Adrenal gland (tissue), 9 donors: ENCODE measurements at regions not wholly inside any gene's neighbourhood (a gene's known extent, or its start where the extent isn't known, plus 50 kb on each side); places are given as distances from the start of the nearest gene placed in this dataset.

ENCODE experiments used
- DNase-seq, 7 donors: peaks; one replicate each; pipeline ENCODE4 v3.0.0-alpha.2; 2019 to 2020
- H3K27ac ChIP-seq, 5 donors: fragments of 200-600 bp; sonication (generic) in 4 of 5; 1 replicate in 3 of 5; 2 replicates in 2 of 5; pipeline versions ENCODE4 v1.5.1 to v1.8.0; 2016 to 2020; ENCODE audit warnings: mild to moderate bottlenecking in 1 of 5
- H3K27me3 ChIP-seq: fragments of 200-600 bp; 2 replicates; pipeline ENCODE4 v1.8.0; 2021
- H3K36me3 ChIP-seq, 2 donors: fragments of 200-600 bp; replicated peaks in 1 of 2; 1 replicate in 1 of 2; 2 replicates in 1 of 2; pipeline versions ENCODE4 v1.5.1 to v1.8.0; 2018 to 2022
- H3K4me1 ChIP-seq, 2 donors: fragments of 200-600 bp; replicated peaks in 1 of 2; 1 replicate in 1 of 2; 2 replicates in 1 of 2; pipeline versions ENCODE4 v1.5.1 to v1.8.0; 2018 to 2021
- H3K4me3 ChIP-seq, 4 donors: fragments of 200-600 bp; sonication (generic) in 3 of 4; one replicate each; pipeline ENCODE4 v1.5.1; 2016 to 2018
- H3K9me3 ChIP-seq, 3 donors: fragments of 200-600 bp; sonication (generic) in 1 of 3; replicated peaks in 1 of 3; 1 replicate in 2 of 3; 2 replicates in 1 of 3; pipeline versions ENCODE4 v1.5.1 to v1.8.0; 2016 to 2021
- POLR2A ChIP-seq, 2 donors: fragments of 450-650 bp; IDR thresholded peaks; one replicate each; pipeline ENCODE4 v1.6.1; 2017; ENCODE audit warnings: antibody characterized with exemption in 2 of 2, mild to moderate bottlenecking in 2 of 2, moderate library complexity in 1 of 2
- WGBS, 4 donors: extraction: QIAGEN DNeasy Blood & Tissue Kit in 2 of 4; methylation state at CpG; one replicate each; pipeline versions ENCODE4 v1.1.5 to v1.1.7; 2013 to 2017; 5-methylcytosine and 5-hydroxymethylcytosine counted together
- intact Hi-C, 2 donors: fragments of 100-400 bp; cut with DNase I; formaldehyde crosslinking; loops; one replicate each; pipeline versions ENCODE4 v1.14.1 to v1.15.0; 2022 to 2023
- TF ChIP-seq, protein P1 (sequence below), 6 experiments: fragments of 450-650 bp in 4 of 6; fragments of 200-600 bp in 2 of 6; sonication (generic) in 1 of 6; IDR thresholded peaks; 1 replicate in 5 of 6; 2 replicates in 1 of 6; pipeline versions ENCODE4 v1.5.1 to v1.8.0; 2016 to 2021; ENCODE audit warnings: antibody characterized with exemption in 6 of 6, mild to moderate bottlenecking in 2 of 6, moderate library complexity in 1 of 6
- donor health status: healthy with polysubstance abuse.
- donor health status: Bipolar disorder and iron deficiency.
- donor health status: DM: yes; HTN: yes; CAD: no.
- donor health status: DM: no; HTN: no; CAD: no.
- donor health status: DM: no; HTN: no; CAD: no.

DNA sequence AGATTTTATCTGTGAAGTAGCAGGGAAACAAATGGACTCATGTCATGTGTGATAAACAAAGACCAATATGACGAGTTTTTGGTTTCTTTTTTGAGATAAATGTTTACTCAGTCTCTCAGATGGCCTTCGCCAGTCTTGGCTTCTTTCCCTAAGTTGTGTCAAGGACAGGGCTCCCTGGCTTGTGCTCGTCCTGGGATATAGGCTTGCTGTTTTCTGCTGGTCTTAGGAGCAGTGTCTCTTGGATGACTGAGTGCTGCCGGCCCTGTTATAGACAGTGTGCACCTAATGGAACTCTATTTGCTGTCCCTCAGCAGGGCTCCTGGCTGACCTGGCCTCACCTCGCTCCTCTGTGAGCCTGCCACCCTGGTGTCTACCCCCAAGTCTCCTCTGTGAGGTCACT is 324.1 kb upstream of the SYNCRIP start:
- WGBS, 4 donors = 30 to 40% (median 37%) methylated on average over 5 of the region's 5 CpGs
- peak overlapping the region in 1 of 4 donors; percentile 12 for H3K4me3 ChIP-seq
- intact Hi-C loops = no loop called here

DNA sequence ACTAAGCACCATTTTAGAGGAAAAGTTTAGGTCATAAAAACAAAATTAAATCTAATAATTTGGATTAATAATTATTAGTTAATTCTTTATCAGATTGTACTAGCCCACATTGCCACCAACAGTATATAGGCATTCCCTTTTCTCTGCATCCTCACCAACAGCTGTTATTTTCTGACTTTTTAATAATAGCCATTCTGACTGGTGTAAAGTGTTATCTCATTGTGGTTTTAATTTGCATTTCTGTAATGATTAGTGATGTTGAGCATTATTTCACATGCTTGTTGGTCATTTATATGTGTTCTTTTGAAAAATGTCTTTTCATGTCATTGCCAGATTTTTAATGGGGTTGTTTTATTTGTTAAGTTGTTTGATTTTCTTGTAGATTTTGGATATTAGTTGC is 319.1 kb upstream of the SYNCRIP start:
- Histone ChIP-seq H3K9me3 (no peaks in the 10 kb centered on the region), H3K27me3 (no peaks in the 10 kb centered on the region), H3K4me1 (no peaks in the 10 kb centered on the region), H3K36me3 (no peaks in the 10 kb centered on the region), H3K4me3 (no peak overlapping the region), H3K27ac (no peak overlapping the region)
- intact Hi-C loops = no loop called here
- no peak for DNase-seq
- TF ChIP-seq POLR2A (IDR thresholded peaks at IDR 0.05) = no peak
- TF ChIP-seq, protein P1, sequence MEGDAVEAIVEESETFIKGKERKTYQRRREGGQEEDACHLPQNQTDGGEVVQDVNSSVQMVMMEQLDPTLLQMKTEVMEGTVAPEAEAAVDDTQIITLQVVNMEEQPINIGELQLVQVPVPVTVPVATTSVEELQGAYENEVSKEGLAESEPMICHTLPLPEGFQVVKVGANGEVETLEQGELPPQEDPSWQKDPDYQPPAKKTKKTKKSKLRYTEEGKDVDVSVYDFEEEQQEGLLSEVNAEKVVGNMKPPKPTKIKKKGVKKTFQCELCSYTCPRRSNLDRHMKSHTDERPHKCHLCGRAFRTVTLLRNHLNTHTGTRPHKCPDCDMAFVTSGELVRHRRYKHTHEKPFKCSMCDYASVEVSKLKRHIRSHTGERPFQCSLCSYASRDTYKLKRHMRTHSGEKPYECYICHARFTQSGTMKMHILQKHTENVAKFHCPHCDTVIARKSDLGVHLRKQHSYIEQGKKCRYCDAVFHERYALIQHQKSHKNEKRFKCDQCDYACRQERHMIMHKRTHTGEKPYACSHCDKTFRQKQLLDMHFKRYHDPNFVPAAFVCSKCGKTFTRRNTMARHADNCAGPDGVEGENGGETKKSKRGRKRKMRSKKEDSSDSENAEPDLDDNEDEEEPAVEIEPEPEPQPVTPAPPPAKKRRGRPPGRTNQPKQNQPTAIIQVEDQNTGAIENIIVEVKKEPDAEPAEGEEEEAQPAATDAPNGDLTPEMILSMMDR (IDR thresholded peaks at IDR 0.05) = no peak

More for the DNA sequence above, 324.1 kb upstream of the SYNCRIP start:
- no peaks in the 10 kb centered on the region for H3K9me3 ChIP-seq
- H3K27me3 ChIP-seq = no peaks in the 10 kb centered on the region
- peak; percentile 71 to 87 (median 80) for DNase-seq
- TF ChIP-seq, protein P1 (IDR thresholded peaks at IDR 0.05) = no peak
- no peak for TF ChIP-seq POLR2A (IDR thresholded peaks at IDR 0.05)
- H3K27ac ChIP-seq = peak overlapping the region in 3 of 5 donors; percentile 40 to 54 (median 45)
- H3K36me3 ChIP-seq = no peaks in the 10 kb centered on the region
- peaks cover 3 to 5% of the 10 kb centered on the region in 2 donors for H3K4me1 ChIP-seq

DNA sequence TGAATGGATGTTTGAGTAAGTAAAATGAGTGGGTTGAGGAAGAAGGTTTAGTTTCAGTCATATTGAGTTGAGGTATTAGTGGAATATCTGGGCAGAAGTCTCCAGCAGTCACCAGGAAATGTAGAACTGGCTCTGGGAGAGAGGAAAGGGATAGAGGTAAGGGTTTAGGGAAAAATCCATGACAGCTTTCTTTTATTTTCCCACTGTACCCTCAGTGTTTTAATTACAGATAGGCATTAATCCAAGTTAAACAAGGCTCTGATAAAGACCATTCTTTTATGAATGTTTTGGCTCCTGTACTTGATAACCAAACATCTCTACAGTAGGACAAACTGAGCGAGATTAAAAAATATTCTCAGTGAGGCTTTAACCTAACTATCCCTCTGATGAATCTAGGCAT is 318.4 kb upstream of the SYNCRIP start:
- DNase-seq = no peak
- no peaks in the 10 kb centered on the region for H3K9me3 ChIP-seq
- H3K27ac ChIP-seq = no peak overlapping the region
- TF ChIP-seq POLR2A (IDR thresholded peaks at IDR 0.05) = no peak
- TF ChIP-seq, protein P1 (IDR thresholded peaks at IDR 0.05) = no peak
- no peaks in the 10 kb centered on the region for H3K4me1 ChIP-seq
- H3K36me3 ChIP-seq = no peaks in the 10 kb centered on the region
- H3K4me3 ChIP-seq = no peak overlapping the region
- 71 to 79% (median 72%) methylated on average over 1 of the region's 1 CpG for WGBS, 4 donors
- intact Hi-C loops = no loop called here
- H3K27me3 ChIP-seq = no peaks in the 10 kb centered on the region

DNA sequence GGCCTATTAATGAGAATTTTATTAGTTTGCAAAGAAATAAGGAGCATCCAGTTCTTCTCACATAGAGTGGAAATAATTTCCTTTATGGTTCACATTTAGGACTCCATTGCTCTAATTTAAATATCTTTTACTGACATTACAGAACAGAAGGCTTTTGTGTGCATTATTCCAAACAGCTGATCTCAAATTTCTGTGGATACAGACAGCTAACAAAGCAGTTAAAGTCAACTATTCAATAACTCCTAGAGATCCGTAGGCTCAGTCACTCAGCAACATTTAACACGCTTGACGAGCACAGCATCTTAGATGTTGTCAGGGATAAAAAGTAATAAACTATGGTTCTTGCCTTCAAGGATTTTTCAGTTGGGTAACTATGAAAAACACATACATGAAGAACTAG is 305.8 kb upstream of the SYNCRIP start:
- whole genome bisulfite sequencing, 4 donors = 92 to 96% (median 94%) methylated on average over 3 of the region's 3 CpGs
- H3K27ac ChIP-seq = no peak overlapping the region
- H3K27me3 ChIP-seq = no peaks in the 10 kb centered on the region
- H3K36me3 ChIP-seq = no peaks in the 10 kb centered on the region
- TF ChIP-seq, protein P1 (IDR thresholded peaks at IDR 0.05) = no peak
- TF ChIP-seq POLR2A (IDR thresholded peaks at IDR 0.05) = no peak
- intact Hi-C loops = no loop called here
- no peak overlapping the region for H3K4me3 ChIP-seq
- no peaks in the 10 kb centered on the region for H3K4me1 ChIP-seq
- no peak for DNase-seq
- H3K9me3 ChIP-seq = no peaks in the 10 kb centered on the region
